Hepatocyte (in vitro differentiated cells): ENCODE measurements at regions not wholly inside any gene's neighbourhood (a gene's known extent, or its start where the extent isn't known, plus 50 kb on each side); places are given as distances from the start of the nearest gene placed in this dataset.

ENCODE experiments used
- CTCF ChIP-seq: fragments of 200-600 bp; sonication (generic); IDR thresholded peaks from 2 replicates; pipeline ENCODE4 v1.5.1; 2016; ENCODE audit warnings: antibody characterized with exemption, mild to moderate bottlenecking; ENCODE audit not compliant: poor library complexity
- EZH2 ChIP-seq: fragments of 200-600 bp; sonication (generic); IDR thresholded peaks from 2 replicates; pipeline ENCODE4 v1.6.1; 2016; ENCODE audit warnings: antibody characterized with exemption, mild to moderate bottlenecking, borderline replicate concordance
- EZH2phosphoT487 ChIP-seq: fragments of 200-600 bp; sonication (generic); IDR thresholded peaks from one replicate; pipeline ENCODE4 v1.6.1; 2018; ENCODE audit warnings: antibody characterized with exemption, mild to moderate bottlenecking, low read depth, moderate library complexity; ENCODE audit not compliant: unreplicated experiment, severe bottlenecking

GRCh38 chr20:58097943-58098342 lies 130.5 kb downstream of the ANKRD60 start:
- TF ChIP-seq CTCF (no peak), EZH2phosphoT487 (no peak), EZH2 (no peak)
